GM12878 (cell line): ENCODE measurements at regions not wholly inside any gene's neighbourhood (a gene's known extent, or its start where the extent isn't known, plus 50 kb on each side); places are given as distances from the start of the nearest gene placed in this dataset.

Experiments
- ATAC-seq: fragments of 200-7000 bp; cut with Tn5 transposase; 3 replicates; pipeline ENCODE4 v1.9.1; 2020; ENCODE audit warnings: mild to moderate bottlenecking, moderate library complexity
- BruUV-seq: library from RNA; stranded (reverse); fragments of 400-500 nt; replicated peaks from 2 replicates; lab custom pipeline; 2021; lab: Mats Ljungman, UMichigan
- CTCF ChIA-PET: fragments of 300-600 bp; sonication (Branson Sonifier 250); formaldehyde crosslinking; extraction: SDS; loops from one replicate; lab custom pipeline; 2021; ENCODE audit warnings: inconsistent platforms; lab: Yijun Ruan, JAX
- POLR2A ChIA-PET: fragments of 350-600 bp; formaldehyde crosslinking; extraction: SDS; loops from one replicate; lab custom pipeline; 2021; ENCODE audit warnings: inconsistent platforms; lab: Charles Lee
- RAD21 ChIA-PET: fragments of 300-600 bp; sonication (Branson Sonifier 250); formaldehyde crosslinking; loops from one replicate; lab custom pipeline; 2023; ENCODE audit warnings: antibody characterized with exemption; ENCODE audit not compliant: unreplicated experiment; lab: Charles Lee
- SMC1A ChIA-PET: fragments of 300-600 bp; sonication (Branson Sonifier 250); formaldehyde crosslinking; loops from one replicate; lab custom pipeline; 2023; ENCODE audit not compliant: unreplicated experiment, uncharacterized antibody; lab: Charles Lee
- DNase-seq: peaks from one replicate; pipeline ENCODE4 v3.0.0-alpha.2; 2011; ENCODE audit warnings: low read depth, low spot score
- FAIRE-seq: peaks from 3 replicates; lab custom pipeline; 2011; peaks lifted over from hg19 to GRCh38; lab: Jason Lieb, UNC
- H2AFZ ChIP-seq: 2 replicates; pipeline ENCODE4 v1.6.0; 2011; ENCODE audit warnings: low read depth, low read length, control low read depth; ENCODE audit not compliant: control insufficient read depth
- H3K27ac ChIP-seq: 2 replicates; pipeline ENCODE4 v1.5.1; 2011; ENCODE audit warnings: control low read depth; ENCODE audit not compliant: control insufficient read depth, insufficient read depth
- H3K27me3 ChIP-seq, 2 experiments: replicated peaks in 1 of 2; 2 replicates each; pipeline versions ENCODE4 v1.6.0 to v1.6.1; 2011; ENCODE audit warnings: low read length in 1 of 2; ENCODE audit not compliant: control insufficient read depth in 2 of 2, insufficient read depth in 2 of 2
- H3K36me3 ChIP-seq, 2 experiments: 2 replicates each; pipeline ENCODE4 v1.5.1; 2011; ENCODE audit warnings: low read length in 1 of 2; ENCODE audit not compliant: control insufficient read depth in 2 of 2, insufficient read depth in 2 of 2
- H3K4me1 ChIP-seq: 2 replicates; pipeline ENCODE4 v1.6.1; 2011; ENCODE audit warnings: mild to moderate bottlenecking, low read length, moderate library complexity, mixed read lengths; ENCODE audit not compliant: control insufficient read depth, insufficient read depth
- H3K4me2 ChIP-seq: 2 replicates; pipeline ENCODE4 v1.6.0; 2011; ENCODE audit warnings: control low read depth; ENCODE audit not compliant: control insufficient read depth, insufficient read depth
- H3K4me3 ChIP-seq: fragments of 200-600 bp; sonication (generic); 2 replicates; pipeline ENCODE4 v1.5.1; 2016
- H3K79me2 ChIP-seq: 2 replicates; pipeline ENCODE4 v1.6.0; 2011; ENCODE audit warnings: low read length; ENCODE audit not compliant: control insufficient read depth, insufficient read depth
- H3K9ac ChIP-seq: 2 replicates; pipeline ENCODE4 v1.8.0; 2011; ENCODE audit warnings: low read length, control low read depth, mixed read lengths; ENCODE audit not compliant: control insufficient read depth, insufficient read depth
- H3K9me3 ChIP-seq: replicated peaks from 3 replicates; pipeline ENCODE4 v1.5.1; 2011; ENCODE audit warnings: mild to moderate bottlenecking, low read length; ENCODE audit not compliant: control insufficient read depth, insufficient read depth
- H4K20me1 ChIP-seq: 2 replicates; pipeline ENCODE4 v1.6.0; 2011; ENCODE audit not compliant: control insufficient read depth, insufficient read depth
- BACH1 ChIP-seq: fragments of 450-650 bp; IDR thresholded peaks from 2 replicates; pipeline ENCODE4 v1.6.1; 2017; ENCODE audit warnings: mild to moderate bottlenecking, borderline replicate concordance
- BHLHE40 ChIP-seq, 2 experiments: fragments of 450-650 bp in 1 of 2; IDR thresholded peaks; 2 replicates each; pipeline ENCODE4 v1.6.1; 2011 to 2017; ENCODE audit warnings: low read depth in 2 of 2, borderline replicate concordance in 1 of 2, improper control_type of control experiment in 1 of 2, low read length in 1 of 2, mild to moderate bottlenecking in 1 of 2
- CREM ChIP-seq: IDR thresholded peaks from 2 replicates; pipeline ENCODE4 v1.6.1; 2014; ENCODE audit warnings: antibody characterized with exemption, low read depth
- ESRRA ChIP-seq: IDR thresholded peaks from 2 replicates; pipeline ENCODE4 v1.6.1; 2012; ENCODE audit warnings: mild to moderate bottlenecking, low read length, improper control_type of control experiment
- HCFC1 ChIP-seq: fragments of 150-350 bp; IDR thresholded peaks from 2 replicates; pipeline ENCODE4 v1.6.1; 2014; ENCODE audit warnings: low read length
- HDAC2 ChIP-seq: fragments of 200-600 bp; sonication (generic); IDR thresholded peaks from 2 replicates; pipeline ENCODE4 v1.6.1; 2017
- IKZF1 ChIP-seq: fragments of 450-650 bp; conservative IDR thresholded peaks from 2 replicates; pipeline ENCODE4 v1.6.1; 2017; ENCODE audit warnings: antibody characterized with exemption, mild to moderate bottlenecking
- NBN ChIP-seq: fragments of 450-650 bp; IDR thresholded peaks from 2 replicates; pipeline ENCODE4 v1.6.1; 2016
- STAT3 ChIP-seq: IDR thresholded peaks from 2 replicates; pipeline ENCODE4 v1.6.1; 2011; ENCODE audit warnings: low read depth, low read length, improper control_type of control experiment
- TCF3 ChIP-seq: IDR thresholded peaks from 2 replicates; pipeline ENCODE4 v1.6.1; 2012; ENCODE audit warnings: low read depth, mild to moderate bottlenecking, low read length, borderline replicate concordance; ENCODE audit not compliant: insufficient read depth
- YBX1 ChIP-seq: fragments of 450-650 bp; IDR thresholded peaks from 2 replicates; pipeline ENCODE4 v1.6.1; 2016; ENCODE audit warnings: antibody characterized with exemption
- WGBS: methylation state at CpG from one replicate; pipeline ENCODE4 v1.1.6; 2016; ENCODE audit warnings: low lambda C conversion rate; ENCODE audit not compliant: insufficient replicate concordance, insufficient coverage; ENCODE audit errors: missing lambda C conversion rate; 5-methylcytosine and 5-hydroxymethylcytosine counted together
- in situ Hi-C: fragments of 300-500 bp; cut with MboI; formaldehyde crosslinking; loops from 9 replicates; pipeline ENCODE4 v1.14.3; 2018; ENCODE audit warnings: mixed read lengths
- intact Hi-C: fragments of 100-400 bp; cut with micrococcal nuclease; formaldehyde crosslinking; loops from one replicate; pipeline ENCODE4 v1.14.2; 2022; ENCODE audit not compliant: unreplicated experiment

GRCh38 chr2:175518206-175518605, 336.7 kb upstream of the ATP5MC3 start:
- WGBS, result 28% methylated on average over 3 of the region's 3 CpGs

GRCh38 chr2:175516555-175516954, 335.0 kb upstream of the ATP5MC3 start:
- ChIA-PET POLR2A (no interaction called here), RAD21 (no interaction called here), CTCF (interaction anchor here (1.3 kb wide), 1 partner anchor 15 kb away, joined by 3 read pairs; no protein-coding TSS in a partner anchor), SMC1A (no interaction called here)
- no peak overlapping the region for H3K9ac ChIP-seq
- H3K36me3 ChIP-seq, result no peaks in the 10 kb centered on the region
- no peaks in the 10 kb centered on the region for H3K79me2 ChIP-seq
- H4K20me1 ChIP-seq, result no peaks in the 10 kb centered on the region
- H2AFZ ChIP-seq, result no peak overlapping the region
- H3K4me3 ChIP-seq, result no peak overlapping the region
- TF ChIP-seq HDAC2 (no peak), TCF3 (no peak), NBN (no peak), ESRRA (no peak)
- FAIRE-seq (no peak), ATAC-seq (no peak), DNase-seq (no peak)
- in situ Hi-C loops, result no loop called here
- BruUV-seq, result no TSS peak
- H3K9me3 ChIP-seq, result no peaks in the 10 kb centered on the region
- H3K27me3 ChIP-seq, result no peaks in the 10 kb centered on the region
- intact Hi-C loops, result no loop called here
- no peaks in the 10 kb centered on the region for H3K4me1 ChIP-seq
- WGBS, result 0% methylated on average over 2 of the region's 2 CpGs
- no peak overlapping the region for H3K4me2 ChIP-seq
- no peak overlapping the region for H3K27ac ChIP-seq

More at GRCh38 chr2:175518206-175518605, 336.7 kb upstream of the ATP5MC3 start:
- Histone ChIP-seq H3K9ac (no peak overlapping the region), H3K27ac (no peak overlapping the region), H3K79me2 (no peaks in the 10 kb centered on the region), H3K4me2 (no peak overlapping the region), H3K36me3 (no peaks in the 10 kb centered on the region), H3K4me3 (no peak overlapping the region), H2AFZ (no peak overlapping the region), H3K27me3 (no peaks in the 10 kb centered on the region), H4K20me1 (no peaks in the 10 kb centered on the region), H3K4me1 (no peaks in the 10 kb centered on the region), H3K9me3 (no peaks in the 10 kb centered on the region)
- SMC1A ChIA-PET, result no interaction called here
- RAD21 ChIA-PET, result no interaction called here
- ATAC-seq (no peak), FAIRE-seq (no peak), DNase-seq (no peak)
- no peak for TF ChIP-seq CREM
- no peak for TF ChIP-seq STAT3
- no peak for TF ChIP-seq HCFC1
- TF ChIP-seq YBX1, result no peak
- no peak for TF ChIP-seq IKZF1
- no peak for TF ChIP-seq BHLHE40 (IDR thresholded peaks at IDR 0.05; ENCODE audit: borderline replicate concordance in 1 of 2, low read depth in 2 of 2, low read length in 1 of 2)
- TF ChIP-seq BACH1, result no peak
- intact Hi-C loops (no loop called here), in situ Hi-C loops (no loop called here)
- BruUV-seq, result no TSS peak
- CTCF ChIA-PET, result no interaction called here
- POLR2A ChIA-PET, result no interaction called here
